H1 (cell line): ENCODE measurements at regions not wholly inside any gene's neighbourhood (a gene's known extent, or its start where the extent isn't known, plus 50 kb on each side); places are given as distances from the start of the nearest gene placed in this dataset.

ENCODE experiments used
- BRCA1 ChIP-seq: IDR thresholded peaks from 2 replicates; pipeline ENCODE4 v1.6.1; 2012; ENCODE audit warnings: low read depth, low read length, improper control_type of control experiment
- SIRT6 ChIP-seq: IDR thresholded peaks from one replicate; pipeline ENCODE4 v1.7.1; 2012; ENCODE audit warnings: low read length, inconsistent platforms
- SRF ChIP-seq: IDR thresholded peaks from 2 replicates; pipeline ENCODE4 v1.6.1; 2011; ENCODE audit warnings: mild to moderate bottlenecking, low read depth, low read length, moderate library complexity

GRCh38 chr17:5695480-5695879, 111.2 kb upstream of the NLRP1 start (continued):
- TF ChIP-seq BRCA1 (no peak), SRF (no peak), SIRT6 (no peak)
